GM06990 (cell line): ENCODE measurements at regions not wholly inside any gene's neighbourhood (a gene's known extent, or its start where the extent isn't known, plus 50 kb on each side); places are given as distances from the start of the nearest gene placed in this dataset.
"Not testable (repeated sequence)": the region's sequence is repeated elsewhere in the genome, so short reads cannot be mapped to it uniquely, and the experiment has no call there.

Experiments used
- DNase-seq: peaks from one replicate; pipeline ENCODE4 v3.0.0-alpha.2; 2011; ENCODE audit not compliant: insufficient read length; ENCODE audit errors: extremely low read depth
- H3K27me3 ChIP-seq: replicated peaks from 2 replicates; pipeline ENCODE4 v1.6.0; 2011; ENCODE audit warnings: low read length; ENCODE audit not compliant: control insufficient read depth, insufficient read depth
- H3K36me3 ChIP-seq: 2 replicates; pipeline ENCODE4 v1.5.1; 2011; ENCODE audit warnings: low read length; ENCODE audit not compliant: control insufficient read depth, insufficient read depth
- H3K4me3 ChIP-seq: replicated peaks from 2 replicates; pipeline ENCODE4 v1.5.1; 2011; ENCODE audit warnings: low read depth, mild to moderate bottlenecking, control low read depth, low read length
- CTCF ChIP-seq: IDR thresholded peaks from 2 replicates; pipeline ENCODE4 v1.5.1; 2011; ENCODE audit warnings: low read length, control low read depth, mild to moderate bottlenecking, inconsistent platforms; ENCODE audit not compliant: insufficient read depth, poor library complexity, severe bottlenecking

- no peak for DNase-seq
- Histone ChIP-seq H3K36me3 (no peaks in the 10 kb centered on the region), H3K4me3 (no peak overlapping the region), H3K27me3 (no peaks in the 10 kb centered on the region; the same call in 1 of the 2 replicates)
- TF ChIP-seq CTCF = no peak
Observed at GRCh38 chr14:56008150-56008549, 110.1 kb upstream of the PELI2 start.

GRCh38 chr14:56008661-56009060 is 109.5 kb upstream of the PELI2 start:
- not testable (repeated sequence) for H3K27me3 ChIP-seq, H3K36me3 ChIP-seq, H3K4me3 ChIP-seq, DNase-seq

GRCh38 chr14:56023661-56024081 is 94.5 kb upstream of the PELI2 start:
- no peak for TF ChIP-seq CTCF
- H3K4me3 ChIP-seq = no peak overlapping the region
- no peaks in the 10 kb centered on the region for H3K27me3 ChIP-seq
- H3K36me3 ChIP-seq = no peaks in the 10 kb centered on the region
- no peak for DNase-seq

DNA sequence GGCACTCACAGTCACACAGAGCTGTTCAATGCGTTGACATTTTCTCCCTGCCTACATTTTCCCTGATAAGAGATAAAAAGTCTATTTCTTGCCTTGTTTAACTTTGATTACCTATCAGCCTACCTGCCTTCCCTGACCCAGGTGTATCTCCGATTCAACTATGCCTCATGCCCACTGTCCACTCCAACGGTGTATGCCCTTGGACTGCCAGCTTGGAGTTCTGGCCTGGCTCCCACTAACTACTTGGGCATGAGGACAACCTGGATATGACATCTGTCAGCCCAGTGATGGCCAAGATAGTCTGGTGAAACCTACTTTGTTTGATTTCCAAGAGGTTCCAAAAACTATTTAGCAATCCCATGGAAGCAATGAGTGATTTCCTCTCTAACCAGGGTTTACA is 93.0 kb upstream of the PELI2 start:
- no peak overlapping the region for H3K4me3 ChIP-seq
- no peaks in the 10 kb centered on the region for H3K36me3 ChIP-seq
- no peaks in the 10 kb centered on the region; the same call in 1 of the 2 replicates for H3K27me3 ChIP-seq
- no peak for TF ChIP-seq CTCF
- no peak for DNase-seq

DNA sequence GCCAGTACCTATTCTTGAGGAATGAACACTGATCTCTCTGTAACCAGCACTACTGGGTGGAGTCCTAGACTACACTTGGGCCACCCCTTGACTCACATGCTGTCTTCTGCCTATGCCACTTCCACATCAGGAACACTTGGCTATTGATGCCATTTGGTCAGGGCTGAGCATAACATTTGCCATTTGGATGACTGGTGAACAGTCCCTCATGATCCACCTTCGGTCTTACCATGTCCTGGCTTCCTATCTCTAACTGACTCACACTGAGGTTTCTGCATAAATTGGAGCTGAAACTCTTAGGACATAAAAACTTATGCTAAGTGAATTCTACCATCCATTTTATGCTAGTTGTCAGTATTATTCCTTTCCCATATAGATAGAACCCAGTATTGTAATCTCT is 91.7 kb upstream of the PELI2 start:
- TF ChIP-seq CTCF = no peak
- DNase-seq = no peak
- Histone ChIP-seq H3K36me3 (no peaks in the 10 kb centered on the region), H3K27me3 (no peaks in the 10 kb centered on the region; the same call in 1 of the 2 replicates), H3K4me3 (no peak overlapping the region)

GRCh38 chr14:56027421-56027820 is 90.8 kb upstream of the PELI2 start:
- TF ChIP-seq CTCF = no peak

More at GRCh38 chr14:56027421-56027820, 90.8 kb upstream of the PELI2 start:
- Histone ChIP-seq H3K4me3 (no peak overlapping the region), H3K36me3 (no peaks in the 10 kb centered on the region), H3K27me3 (no peaks in the 10 kb centered on the region; the same call in 1 of the 2 replicates)
- no peak for DNase-seq
